ENCODE measurements at regions not wholly inside any gene's neighbourhood (a gene's known extent, or its start where the extent isn't known, plus 50 kb on each side); places are given as distances from the start of the nearest gene placed in this dataset.

GRCh38 chr18:25724997-25725396 lies 365.4 kb downstream of the SS18 start:
- H3K4me1 ChIP-seq, result no peaks in the 10 kb centered on the region
- ATAC-seq (ENCODE audit: low FRiP score in 2 of 2) (no peak), DNase-seq (no peak)
- H3K36me3 ChIP-seq, result no peaks in the 10 kb centered on the region
- 81 to 83% methylated on average over 4 of the region's 4 CpGs for WGBS, 2 donors
- H3K27ac ChIP-seq, result no peak overlapping the region
- H3K27me3 ChIP-seq, result no peaks in the 10 kb centered on the region
- peaks cover 0 to 8% (median 0%) of the 10 kb centered on the region in 4 donors for H3K9me3 ChIP-seq
- TF ChIP-seq POLR2AphosphoS5 (IDR thresholded peaks at IDR 0.05), result no peak
- H3K4me3 ChIP-seq, result no peak overlapping the region

- WGBS, 2 donors, result 89 to 95% methylated on average over 2 of the region's 2 CpGs
- TF ChIP-seq POLR2AphosphoS5 (IDR thresholded peaks at IDR 0.05) (no peak), POLR2A (IDR thresholded peaks at IDR 0.05) (no peak), CTCF (IDR thresholded peaks at IDR 0.05) (no peak), EP300 (IDR thresholded peaks at IDR 0.05) (no peak)
- no peak for DNase-seq
Measured at GRCh38 chr18:25724121-25724520, 366.3 kb downstream of the SS18 start.

GRCh38 chr18:25713103-25713502 lies 361.1 kb upstream of the ZNF521 start:
- WGBS, 2 donors, result 81 to 89% methylated on average over 4 of the region's 4 CpGs
- DNase-seq (no peak), ATAC-seq (ENCODE audit: low FRiP score in 2 of 2) (no peak)
- TF ChIP-seq CTCF (IDR thresholded peaks at IDR 0.05), result no peak
- Histone ChIP-seq H3K9me3 (peaks cover 0 to 9% (median 1%) of the 10 kb centered on the region in 4 donors), H3K4me3 (no peak overlapping the region), H3K27me3 (no peaks in the 10 kb centered on the region), H3K27ac (no peak overlapping the region), H3K4me1 (no peaks in the 10 kb centered on the region), H3K36me3 (no peaks in the 10 kb centered on the region)

More at GRCh38 chr18:25724121-25724520, 366.3 kb downstream of the SS18 start:
- Histone ChIP-seq H3K27ac (no peak overlapping the region), H3K4me1 (no peaks in the 10 kb centered on the region), H3K9me3 (peaks cover 0 to 8% (median 0%) of the 10 kb centered on the region in 4 donors), H3K36me3 (no peaks in the 10 kb centered on the region), H3K27me3 (no peaks in the 10 kb centered on the region), H3K4me3 (no peak overlapping the region)
- ATAC-seq (ENCODE audit: low FRiP score in 2 of 2), result peak in 1 of 2 donors; percentile 21

- H3K27ac ChIP-seq, result no peak overlapping the region
- TF ChIP-seq POLR2A (IDR thresholded peaks at IDR 0.05), result no peak
- TF ChIP-seq POLR2AphosphoS5 (IDR thresholded peaks at IDR 0.05), result no peak
- no peak for TF ChIP-seq CTCF (IDR thresholded peaks at IDR 0.05)
- no peak for TF ChIP-seq EP300 (IDR thresholded peaks at IDR 0.05)
- WGBS, 2 donors, result 18 to 27% methylated on average over 3 of the region's 3 CpGs
- no peak overlapping the region for H3K4me3 ChIP-seq
- H3K4me1 ChIP-seq, result no peaks in the 10 kb centered on the region
- ATAC-seq (ENCODE audit: low FRiP score in 2 of 2), result no peak
- no peak for DNase-seq
- H3K27me3 ChIP-seq, result no peaks in the 10 kb centered on the region
- no peaks in the 10 kb centered on the region for H3K36me3 ChIP-seq
- H3K9me3 ChIP-seq, result peaks cover 0 to 1% (median 0%) of the 10 kb centered on the region in 4 donors
Measured at GRCh38 chr18:25710981-25711380, 359.0 kb upstream of the ZNF521 start.

- WGBS, 2 donors, result 78 to 89% methylated on average over 2 of the region's 2 CpGs
- Histone ChIP-seq H3K36me3 (no peaks in the 10 kb centered on the region), H3K4me3 (no peak overlapping the region), H3K4me1 (no peaks in the 10 kb centered on the region), H3K9me3 (no peaks in the 10 kb centered on the region), H3K27me3 (no peaks in the 10 kb centered on the region), H3K27ac (no peak overlapping the region)
- TF ChIP-seq CTCF (IDR thresholded peaks at IDR 0.05) (no peak), EP300 (IDR thresholded peaks at IDR 0.05) (no peak), POLR2AphosphoS5 (IDR thresholded peaks at IDR 0.05) (no peak), POLR2A (IDR thresholded peaks at IDR 0.05) (no peak)
- no peak for DNase-seq
- no peak for ATAC-seq (ENCODE audit: low FRiP score in 2 of 2)
Measured at GRCh38 chr18:25705650-25706049, 353.7 kb upstream of the ZNF521 start.
